Left lobe of liver (tissue), 2 donors: ENCODE measurements at regions not wholly inside any gene's neighbourhood (a gene's known extent, or its start where the extent isn't known, plus 50 kb on each side); places are given as distances from the start of the nearest gene placed in this dataset.

Experiments used
- ATAC-seq: fragments of 200-7000 bp; cut with Tn5 transposase; one replicate; pipeline ENCODE4 v1.9.1; 2020; ENCODE audit warnings: mild to moderate bottlenecking, moderate library complexity
- DNase-seq: peaks from one replicate; pipeline ENCODE4 v3.0.0-alpha.2; 2020; ENCODE audit warnings: low spot score
- donor health status: DM: no; HTN: no; CAD: no; lungs with moderate emphysema.
- donor health status: DM: no; HTN: yes; CAD: no.

DNA sequence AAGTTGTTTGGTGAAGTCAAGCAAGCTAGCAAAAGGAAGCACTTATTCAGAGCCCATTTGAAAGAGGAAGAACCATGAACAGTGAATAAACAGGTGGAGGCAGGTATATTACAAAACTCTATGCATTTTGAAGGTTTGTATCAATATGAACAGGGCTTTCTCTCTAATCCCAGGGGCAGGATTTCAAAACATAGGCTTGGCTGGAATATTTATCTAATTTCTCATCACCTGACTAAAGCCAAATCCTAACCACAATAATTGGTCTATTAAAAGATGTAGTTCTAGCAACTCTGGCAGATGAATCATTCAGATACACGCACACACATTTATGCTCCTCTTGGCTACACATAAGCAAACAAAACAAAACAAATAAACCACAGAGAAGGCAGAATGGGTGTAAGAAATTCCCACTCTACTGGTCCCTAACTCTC lies 554.4 kb downstream of the INHBA start:
- DNase-seq = no peak
- no peak for ATAC-seq

DNA sequence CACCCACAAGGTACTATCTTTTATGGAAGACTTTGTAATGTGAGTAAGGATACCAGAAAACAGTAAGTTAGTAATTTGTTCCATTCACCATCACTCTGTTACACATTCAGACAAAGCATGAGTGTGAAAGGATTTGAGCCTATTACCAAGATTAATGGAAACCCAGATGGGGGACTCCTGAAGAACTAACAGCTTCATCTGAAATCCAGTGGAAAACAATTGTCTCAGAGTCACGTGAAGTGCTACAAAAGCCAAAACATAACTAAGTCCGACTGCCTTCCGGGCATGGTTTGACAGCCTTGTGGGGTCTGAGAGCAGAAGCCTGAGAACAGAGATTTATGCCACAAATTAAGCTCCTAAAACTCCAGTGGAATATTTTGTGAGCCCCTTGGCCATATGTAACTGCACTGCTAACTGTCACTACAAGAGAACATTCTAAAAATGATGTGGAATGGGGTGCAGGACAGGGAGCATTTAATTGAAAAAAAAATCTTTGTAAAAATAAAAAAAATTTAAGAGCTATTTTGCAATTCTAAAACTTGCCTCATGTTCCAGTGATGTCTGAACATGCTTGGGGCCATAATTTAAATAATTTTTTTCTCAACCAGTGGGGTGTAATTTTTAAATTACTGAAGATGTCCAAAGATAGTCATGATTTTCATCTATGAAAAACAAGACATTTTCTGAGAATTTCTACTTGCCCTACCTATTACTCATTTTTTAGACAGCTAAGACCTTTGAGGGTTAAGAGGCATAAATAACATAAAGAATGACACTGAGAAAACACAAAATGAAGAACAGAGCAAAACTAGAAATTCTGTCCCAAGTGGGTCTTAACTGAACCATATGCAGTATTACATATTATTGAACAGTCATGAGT lies 555.0 kb downstream of the INHBA start:
- DNase-seq = no peak
- no peak for ATAC-seq

DNA sequence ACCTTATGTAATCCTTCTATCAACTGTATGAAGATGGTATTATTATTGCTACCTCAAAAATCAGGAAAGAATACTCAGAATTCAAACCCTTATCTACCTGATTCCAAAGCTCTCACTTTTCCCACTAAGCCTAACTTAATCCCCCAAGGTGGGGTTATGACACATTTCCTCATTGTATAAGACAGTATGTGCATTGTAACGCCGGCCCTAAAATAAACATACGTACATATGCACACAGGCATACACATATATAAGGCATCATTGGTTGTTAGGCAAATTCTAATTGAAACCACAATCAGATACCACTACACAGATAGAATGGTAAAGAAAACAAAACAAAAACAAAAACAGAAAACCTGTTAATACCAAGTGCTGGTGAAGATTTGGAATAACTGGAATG lies 556.5 kb downstream of the INHBA start:
- DNase-seq (no peak), ATAC-seq (no peak)

DNA sequence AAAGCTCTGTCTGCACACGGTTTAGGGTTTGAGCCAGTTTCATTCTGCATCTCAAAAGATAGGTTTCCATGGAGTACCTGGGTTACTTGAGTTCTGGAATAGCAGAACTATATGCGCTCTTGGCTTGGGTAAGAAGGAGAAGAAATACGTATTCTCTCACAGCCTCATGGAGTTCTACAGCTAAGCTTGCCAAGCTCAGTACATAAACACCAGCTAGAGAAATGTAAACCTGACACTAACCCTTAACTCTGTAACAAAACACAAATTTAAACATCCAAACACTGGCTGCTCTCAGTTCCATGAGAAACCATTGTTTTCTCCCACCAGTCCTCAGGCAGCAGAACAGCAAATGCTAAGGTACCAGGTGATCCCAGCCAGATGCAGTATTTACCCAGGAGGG lies 557.2 kb downstream of the INHBA start:
- ATAC-seq = no peak

DNA sequence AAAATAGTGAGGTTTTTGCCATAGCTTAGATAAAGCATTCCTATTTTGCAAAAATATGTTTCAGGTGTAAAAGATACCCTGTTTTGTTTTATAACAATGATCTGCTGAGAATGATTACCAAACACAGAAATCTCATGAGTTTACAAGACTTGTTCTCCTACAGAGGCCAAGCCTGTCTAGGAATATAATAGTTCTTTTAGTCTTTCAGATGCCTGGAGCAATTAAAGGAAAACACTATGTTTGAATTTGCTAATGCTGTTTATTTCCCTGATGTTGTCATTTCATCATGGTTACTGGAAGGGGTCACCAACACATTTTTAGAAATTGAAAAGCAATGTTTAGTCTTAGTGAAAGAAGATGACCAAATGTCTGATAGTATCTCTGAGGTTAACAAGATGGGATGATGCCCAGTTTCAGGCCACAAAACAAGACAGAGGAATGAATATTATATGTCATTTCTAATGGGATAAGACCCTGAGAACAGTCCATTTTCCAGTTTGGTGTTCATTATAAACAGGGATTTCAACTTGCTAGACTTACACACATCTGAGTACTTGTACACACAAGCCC lies 559.9 kb downstream of the INHBA start:
- DNase-seq (no peak), ATAC-seq (no peak)

More for the DNA sequence above, 557.2 kb downstream of the INHBA start:
- DNase-seq = no peak

DNA sequence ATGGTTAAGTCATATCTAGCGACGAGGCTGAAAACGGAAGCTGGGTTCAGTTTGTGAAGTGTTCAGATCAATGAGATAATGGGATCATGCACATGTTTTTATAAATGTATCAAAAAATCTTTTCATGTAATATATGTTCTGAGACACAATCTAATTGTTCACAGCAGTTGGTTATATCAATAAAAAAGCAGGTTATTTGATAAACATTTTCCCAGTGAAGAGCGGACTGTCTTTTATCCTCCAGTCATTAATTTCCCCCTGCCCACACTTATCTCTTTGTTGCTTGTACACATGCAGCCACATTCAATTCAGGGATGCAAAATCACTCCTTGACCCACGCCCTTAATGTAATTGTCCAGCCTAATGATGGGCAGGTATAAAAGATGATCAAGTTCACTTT lies 563.1 kb downstream of the INHBA start:
- DNase-seq = no peak
- no peak for ATAC-seq

DNA sequence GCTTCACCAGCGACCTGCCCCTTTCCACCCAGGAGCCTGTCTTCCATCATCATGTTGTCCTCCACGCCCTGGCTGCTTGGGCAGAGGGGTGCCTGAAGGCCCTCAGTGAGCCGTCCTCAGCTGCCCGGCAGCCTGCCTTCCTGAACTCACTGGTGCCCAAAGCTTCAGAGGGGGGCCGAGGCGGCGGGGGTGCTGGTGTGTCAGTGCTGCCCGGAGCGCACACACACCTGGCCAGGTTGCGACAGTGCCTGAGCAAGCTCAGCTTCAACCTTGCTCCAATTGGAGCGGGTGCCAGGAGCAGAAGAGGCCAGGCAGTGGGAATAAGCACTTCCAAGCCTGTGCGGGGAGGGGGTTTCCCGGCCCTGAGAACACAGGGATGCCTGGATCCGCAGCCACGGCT lies 566.3 kb downstream of the INHBA start:
- ATAC-seq (no peak), DNase-seq (no peak)

DNA sequence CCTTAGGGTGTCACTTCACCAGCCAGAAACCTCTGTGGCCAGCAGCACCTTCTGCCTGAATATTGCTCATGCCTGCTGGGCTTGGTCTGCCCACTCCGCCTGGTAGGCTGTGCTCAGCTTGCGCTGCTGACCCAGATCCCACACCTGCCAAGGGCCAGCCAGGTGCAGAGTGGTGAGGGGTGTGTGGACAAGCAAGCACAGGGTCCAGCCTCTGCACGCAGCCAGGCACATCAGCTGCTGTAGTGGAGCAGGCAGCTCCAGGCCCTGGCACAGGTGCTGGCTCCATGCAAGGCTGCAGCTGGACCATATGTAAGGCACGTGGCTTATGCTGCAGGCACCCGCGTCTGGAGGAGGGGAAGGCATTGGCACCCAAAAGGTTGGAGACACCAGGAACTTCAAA lies 567.4 kb downstream of the INHBA start:
- DNase-seq (no peak), ATAC-seq (no peak)

DNA sequence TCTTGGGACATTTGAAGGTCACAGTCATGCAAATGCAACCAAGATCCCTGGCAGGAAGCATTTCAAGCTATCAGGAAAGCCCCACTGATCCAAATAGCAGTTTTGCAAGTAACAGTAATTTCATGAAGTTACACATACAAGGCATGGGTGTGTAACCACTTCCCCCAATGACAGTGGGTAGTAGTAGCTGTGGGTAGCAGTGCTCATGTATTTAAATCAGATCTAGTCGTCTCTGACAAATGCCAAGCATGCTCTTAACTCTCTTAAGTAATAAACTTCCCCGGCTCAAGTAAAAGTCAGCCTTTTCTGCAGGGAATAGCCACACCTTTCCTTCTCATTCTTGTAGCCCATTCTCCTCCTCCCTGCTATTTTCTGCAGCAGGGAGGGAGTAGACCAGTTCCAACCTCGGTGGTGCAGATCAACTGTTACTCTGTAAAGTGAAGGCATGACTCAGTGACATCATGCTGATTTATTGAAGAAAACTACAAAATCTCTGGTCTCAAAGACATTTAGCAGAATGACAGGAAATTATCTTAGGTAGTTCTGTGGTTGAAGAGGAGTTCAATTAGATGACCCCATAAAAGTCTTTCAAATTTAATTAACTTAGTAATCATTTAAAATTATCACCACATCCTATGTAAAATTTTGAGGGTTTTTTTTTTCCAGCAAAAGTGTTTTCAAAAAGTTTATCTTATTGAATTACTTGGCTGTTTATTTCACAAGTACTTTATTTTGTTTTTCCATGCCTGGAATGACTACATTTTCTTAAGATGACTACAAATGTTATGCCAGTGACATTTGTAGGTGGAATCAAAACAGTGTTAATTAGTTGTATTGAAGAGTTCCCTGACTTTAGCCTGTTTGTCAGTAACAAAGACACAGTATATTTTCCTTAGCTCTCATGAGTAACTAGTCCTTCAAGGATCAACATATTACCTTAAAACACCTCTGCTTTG lies 568.3 kb downstream of the INHBA start:
- ATAC-seq (no peak), DNase-seq (no peak)

DNA sequence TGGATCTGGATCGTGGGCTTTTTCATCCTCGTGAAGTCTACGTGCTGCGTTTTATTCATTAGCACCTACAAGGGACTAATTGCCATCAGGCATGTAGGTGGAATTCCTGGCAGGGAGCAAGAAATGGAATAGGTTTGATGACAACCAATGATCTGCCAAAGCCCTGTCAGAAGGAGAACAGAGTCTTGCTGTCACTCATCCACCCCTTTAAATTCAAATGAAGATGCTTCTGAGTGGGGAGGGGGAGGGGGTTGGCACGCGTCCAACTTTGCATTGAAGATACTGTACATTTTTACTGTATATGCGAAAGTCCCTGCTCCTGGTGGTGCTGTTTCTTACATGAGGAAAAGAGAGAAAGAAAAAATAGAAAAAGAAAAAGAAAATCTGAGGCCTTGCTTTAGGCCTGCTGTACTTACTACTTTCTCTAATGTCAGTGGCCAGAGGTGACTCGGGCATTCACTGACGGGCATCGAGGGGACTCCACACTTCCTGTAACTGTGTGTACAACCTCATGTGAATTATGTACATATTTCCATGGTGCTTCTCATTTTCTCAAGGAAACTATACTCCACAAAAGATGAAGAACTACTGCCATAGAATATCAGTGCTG lies 569.1 kb downstream of the INHBA start:
- DNase-seq = no peak
- no peak for ATAC-seq

DNA sequence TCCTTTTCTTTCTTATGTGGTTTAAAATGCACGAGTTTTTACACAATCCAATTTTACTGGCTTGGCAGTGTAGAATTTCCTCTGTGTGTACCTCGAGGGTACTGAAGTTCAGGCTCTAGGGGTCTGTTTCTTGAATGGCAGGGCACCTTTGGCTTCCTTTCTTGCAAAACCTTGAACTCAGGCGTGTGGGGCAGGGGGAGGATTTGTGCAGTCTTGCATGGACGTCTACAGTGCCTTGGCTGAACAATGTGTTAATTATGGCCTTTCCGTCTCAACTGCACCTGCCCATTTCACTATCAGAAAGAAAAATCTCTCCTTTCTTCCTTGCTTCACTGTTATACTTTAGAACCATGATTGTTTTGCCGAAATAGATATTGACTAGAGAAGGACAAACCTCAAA lies 570.9 kb downstream of the INHBA start:
- DNase-seq (no peak), ATAC-seq (no peak)

DNA sequence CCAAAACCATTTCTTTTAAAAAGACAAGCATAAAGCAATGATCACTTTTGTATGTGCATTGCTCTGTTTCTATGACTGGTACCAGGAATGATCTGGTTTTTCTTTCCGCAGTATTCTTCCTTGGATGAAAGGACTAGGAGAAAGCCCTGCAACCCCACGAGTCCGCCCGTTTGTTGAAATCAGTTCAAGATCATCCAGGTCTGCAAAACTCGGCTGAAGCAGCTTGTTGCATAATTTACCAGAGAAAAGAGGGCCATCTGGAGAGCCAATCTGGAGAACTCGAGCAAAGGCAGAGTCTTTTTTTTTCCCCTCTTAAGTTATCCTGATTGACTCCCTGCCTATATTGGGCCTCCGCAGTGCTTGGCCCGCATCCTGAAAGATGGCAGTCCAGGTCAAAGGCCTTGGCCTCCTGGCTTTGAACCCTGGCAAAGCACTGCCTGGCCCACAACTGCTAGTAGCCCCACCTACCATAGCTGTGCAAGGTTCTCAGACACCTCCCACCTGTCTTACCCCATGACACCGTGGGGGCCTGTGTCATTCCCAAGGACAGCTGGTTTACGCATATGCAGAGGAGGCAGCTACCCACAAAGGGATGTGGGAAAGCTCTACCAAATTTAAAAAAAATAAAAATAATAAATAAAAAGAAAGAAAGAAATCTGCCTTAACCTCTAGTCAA lies 572.2 kb downstream of the INHBA start:
- DNase-seq (no peak), ATAC-seq (peak; percentile 21)

DNA sequence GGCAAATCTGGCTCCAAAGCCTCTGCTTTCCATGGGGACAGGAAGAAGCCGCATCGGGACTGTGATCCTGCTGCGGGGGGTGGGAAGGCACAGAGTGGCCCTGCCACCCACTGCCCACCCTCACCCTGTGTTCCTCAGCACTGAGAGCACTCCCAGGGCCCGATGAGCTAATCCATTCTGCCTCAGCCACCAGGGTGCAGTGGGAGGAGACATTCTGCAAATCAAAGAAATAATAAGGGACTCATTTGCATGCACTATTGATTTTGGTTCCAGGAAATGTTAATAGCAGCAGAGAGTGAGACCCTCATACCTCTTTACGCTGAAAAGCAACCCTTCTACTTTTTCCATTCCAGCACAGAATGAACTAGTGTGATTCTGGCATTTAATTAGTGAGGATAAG lies 572.8 kb downstream of the INHBA start:
- ATAC-seq (no peak), DNase-seq (no peak)

DNA sequence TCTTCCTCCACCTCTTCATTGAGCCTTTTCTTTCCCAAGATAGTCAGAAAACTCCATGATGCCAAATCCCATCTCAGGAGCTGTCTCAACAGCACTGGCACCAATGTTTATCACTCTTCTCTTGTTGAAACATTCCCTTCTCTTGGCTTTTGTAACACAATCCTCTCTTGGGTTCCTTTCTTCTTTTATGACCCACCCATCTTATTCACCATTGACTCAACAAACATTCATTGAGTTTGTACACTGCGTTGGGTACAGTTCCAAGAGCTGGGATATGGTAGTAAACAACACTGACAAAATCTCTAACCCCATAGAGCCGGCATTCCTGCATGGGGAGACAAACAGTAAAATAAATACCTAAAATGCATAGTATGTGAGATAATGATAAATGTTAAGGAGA lies 577.5 kb downstream of the INHBA start:
- DNase-seq (no peak), ATAC-seq (no peak)

DNA sequence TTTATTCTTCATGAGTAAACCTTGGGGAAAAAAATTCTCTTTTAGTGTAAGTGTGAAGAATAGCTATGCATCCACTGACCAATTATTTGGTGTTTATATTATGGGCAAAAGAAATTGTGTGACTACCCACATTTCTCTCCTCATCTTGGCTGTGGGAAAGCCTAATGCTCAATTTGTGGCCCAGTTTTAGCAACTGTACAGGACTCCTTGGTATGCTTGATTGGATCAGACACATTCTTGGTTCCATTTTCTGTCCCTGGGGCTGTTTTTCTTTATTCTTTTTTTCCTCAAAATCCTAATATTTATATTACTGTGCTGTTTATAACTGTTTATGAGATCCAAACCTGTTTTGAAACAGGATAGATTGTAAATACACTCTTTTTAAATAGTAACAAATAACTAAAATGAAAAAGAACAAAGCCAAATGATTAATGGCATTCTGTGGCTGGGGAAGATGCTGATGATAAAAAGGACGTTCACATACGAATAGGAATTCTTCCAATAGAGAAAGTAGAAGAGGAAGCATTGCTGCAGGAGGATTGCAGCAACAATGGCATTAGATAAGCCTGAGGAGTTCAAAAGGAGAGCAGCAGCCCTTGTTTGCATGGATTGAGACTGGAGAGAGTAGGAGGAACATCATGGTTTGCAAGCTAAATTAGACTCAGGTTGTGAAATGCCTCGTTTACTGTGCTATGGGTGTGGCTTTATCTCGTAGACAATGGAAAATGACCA lies 580.5 kb downstream of the INHBA start:
- DNase-seq (no peak), ATAC-seq (no peak)

DNA sequence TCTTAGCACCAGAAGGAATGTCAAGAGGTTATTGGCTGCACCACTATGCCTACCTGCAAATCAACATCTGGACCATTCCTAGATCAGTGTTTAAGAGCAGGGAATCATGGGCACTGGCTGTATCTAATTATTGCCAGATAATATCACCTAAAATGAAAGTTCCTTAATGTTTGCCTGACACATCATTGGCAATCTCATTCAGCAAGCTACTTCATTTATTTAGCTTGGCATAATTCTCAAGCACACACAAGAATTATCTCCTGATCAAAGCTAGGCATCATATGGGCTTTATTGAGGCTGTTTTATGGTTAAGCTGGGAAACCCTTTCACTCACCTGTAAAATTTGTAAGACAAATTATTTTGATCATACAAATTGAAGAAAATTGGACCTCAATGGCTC lies 581.7 kb downstream of the INHBA start:
- no peak for ATAC-seq
- no peak for DNase-seq

DNA sequence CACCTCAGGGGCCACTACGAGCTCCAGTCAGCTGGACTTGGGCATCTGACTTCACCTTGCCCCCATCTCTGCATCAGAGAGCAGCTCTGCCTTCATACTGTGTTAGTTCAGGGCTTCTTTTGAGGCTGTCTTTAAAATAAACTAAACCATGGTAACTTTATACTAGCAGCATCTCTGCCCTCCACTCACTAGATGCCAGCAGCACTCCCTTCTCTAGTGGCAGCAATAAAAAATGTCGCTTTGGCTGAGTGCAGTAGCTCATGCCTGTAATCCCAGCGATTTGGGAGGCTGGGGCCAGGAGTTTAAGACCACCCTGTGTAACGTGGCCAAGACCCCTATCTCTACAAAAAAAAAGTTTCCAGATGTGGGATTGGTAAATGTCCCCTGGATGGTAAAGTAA lies 584.4 kb downstream of the INHBA start:
- DNase-seq (no peak), ATAC-seq (no peak)

DNA sequence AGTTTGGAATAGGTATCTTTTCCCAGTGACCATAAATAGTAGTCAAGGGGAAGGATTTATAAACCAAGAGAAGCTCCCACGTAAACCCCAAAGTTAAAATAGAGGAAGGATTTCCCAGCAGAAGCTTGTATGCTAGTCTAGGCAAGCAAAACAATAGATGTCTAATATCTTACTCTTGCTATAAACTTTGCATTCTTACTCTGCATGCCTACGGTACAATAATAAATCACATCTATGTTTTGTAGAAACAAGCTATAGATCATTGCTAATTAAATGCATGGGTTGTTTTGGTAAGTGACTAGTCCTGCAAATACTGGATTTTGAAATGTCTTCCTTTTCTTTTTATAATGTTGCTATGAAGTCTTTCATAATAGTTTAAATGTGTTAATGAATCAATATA lies 585.5 kb downstream of the INHBA start:
- no peak for DNase-seq
- ATAC-seq = no peak

DNA sequence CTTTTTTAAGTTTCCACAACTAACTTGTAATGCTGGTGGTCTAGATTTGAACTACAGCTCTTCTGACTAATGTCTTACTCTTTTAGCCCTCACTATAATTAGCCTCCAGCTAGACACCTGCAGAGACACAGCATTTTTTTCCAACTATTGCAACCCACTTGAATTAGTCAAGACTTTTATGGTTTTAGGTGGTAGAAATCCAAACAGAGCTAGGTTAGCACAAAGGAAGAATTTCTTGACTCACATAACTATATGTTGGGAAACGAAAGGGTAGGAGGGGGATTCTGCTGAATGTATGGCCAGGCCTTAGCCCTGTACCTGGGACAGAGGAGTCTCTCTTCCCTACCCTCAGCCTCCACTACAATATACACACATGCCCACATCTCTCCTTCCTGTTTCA lies 586.1 kb downstream of the INHBA start:
- no peak for DNase-seq
- ATAC-seq = no peak

DNA sequence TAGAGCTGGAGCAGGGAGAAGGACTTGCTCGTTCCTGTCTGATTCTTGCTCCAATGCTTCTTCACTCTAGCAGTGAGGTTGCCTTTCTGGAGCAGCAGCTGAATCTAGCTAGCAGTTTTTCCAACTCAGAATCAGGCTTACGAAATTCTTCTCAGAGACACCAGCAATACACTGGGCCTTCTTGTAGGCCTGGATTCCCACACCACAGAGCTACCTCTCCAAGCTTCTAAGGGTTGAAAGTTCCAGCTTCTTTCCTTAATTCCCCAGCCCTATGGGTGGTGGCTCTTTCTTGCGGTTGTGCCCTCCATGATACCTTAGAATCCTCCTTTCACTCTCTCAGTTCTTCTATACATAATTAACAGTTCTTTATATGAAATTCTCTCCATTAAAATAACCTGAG lies 586.6 kb downstream of the INHBA start:
- no peak for DNase-seq
- no peak for ATAC-seq
